ENCODE measurements at regions not wholly inside any gene's neighbourhood (a gene's known extent, or its start where the extent isn't known, plus 50 kb on each side); places are given as distances from the start of the nearest gene placed in this dataset.

DNA sequence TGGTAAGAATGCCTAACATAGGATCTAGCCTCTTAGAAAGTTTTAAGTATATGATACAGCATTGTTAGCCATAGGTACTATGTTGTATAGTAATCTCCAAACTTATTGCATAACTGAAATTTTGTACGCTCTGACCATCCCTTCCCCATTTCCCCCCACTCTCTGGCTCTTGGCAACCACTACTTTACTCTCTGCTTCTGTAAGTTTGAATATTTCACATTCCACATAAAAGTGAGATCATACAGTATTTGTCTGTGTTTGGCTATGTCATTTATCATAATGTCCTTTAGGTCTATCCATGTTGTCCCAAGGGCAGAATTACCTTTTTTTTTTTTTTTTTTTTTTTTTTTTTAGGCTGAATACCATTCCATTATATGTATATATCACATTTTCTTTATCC is 396.9 kb downstream of the DLEU7 start:
- TF ChIP-seq, protein P1, sequence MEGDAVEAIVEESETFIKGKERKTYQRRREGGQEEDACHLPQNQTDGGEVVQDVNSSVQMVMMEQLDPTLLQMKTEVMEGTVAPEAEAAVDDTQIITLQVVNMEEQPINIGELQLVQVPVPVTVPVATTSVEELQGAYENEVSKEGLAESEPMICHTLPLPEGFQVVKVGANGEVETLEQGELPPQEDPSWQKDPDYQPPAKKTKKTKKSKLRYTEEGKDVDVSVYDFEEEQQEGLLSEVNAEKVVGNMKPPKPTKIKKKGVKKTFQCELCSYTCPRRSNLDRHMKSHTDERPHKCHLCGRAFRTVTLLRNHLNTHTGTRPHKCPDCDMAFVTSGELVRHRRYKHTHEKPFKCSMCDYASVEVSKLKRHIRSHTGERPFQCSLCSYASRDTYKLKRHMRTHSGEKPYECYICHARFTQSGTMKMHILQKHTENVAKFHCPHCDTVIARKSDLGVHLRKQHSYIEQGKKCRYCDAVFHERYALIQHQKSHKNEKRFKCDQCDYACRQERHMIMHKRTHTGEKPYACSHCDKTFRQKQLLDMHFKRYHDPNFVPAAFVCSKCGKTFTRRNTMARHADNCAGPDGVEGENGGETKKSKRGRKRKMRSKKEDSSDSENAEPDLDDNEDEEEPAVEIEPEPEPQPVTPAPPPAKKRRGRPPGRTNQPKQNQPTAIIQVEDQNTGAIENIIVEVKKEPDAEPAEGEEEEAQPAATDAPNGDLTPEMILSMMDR (IDR thresholded peaks at IDR 0.05): no peak
- no peak for TF ChIP-seq POLR2A (IDR thresholded peaks at IDR 0.05)

Measured in body of pancreas (tissue), 4 donors.